ENCODE measurements at regions not wholly inside any gene's neighbourhood (a gene's known extent, or its start where the extent isn't known, plus 50 kb on each side); places are given as distances from the start of the nearest gene placed in this dataset.
"Not testable (repeated sequence)": the region's sequence is repeated elsewhere in the genome, so short reads cannot be mapped to it uniquely, and the experiment has no call there.

- no peak for DNase-seq (ENCODE audit: low read depth in 2 of 2)
Measured at GRCh38 chr3:153551536-153552285, 389.7 kb downstream of the RAP2B start.

GRCh38 chr3:153552887-153553604 is 391.0 kb downstream of the RAP2B start:
- DNase-seq (ENCODE audit: low read depth in 2 of 2): no peak

GRCh38 chr3:153553605-153553945 is 391.5 kb downstream of the RAP2B start:
- DNase-seq (ENCODE audit: low read depth in 2 of 2): no peak

GRCh38 chr3:153555919-153556318 is 393.9 kb downstream of the RAP2B start:
- no peak for DNase-seq (ENCODE audit: low read depth in 2 of 2)

- not testable (repeated sequence) for DNase-seq (ENCODE audit: low read depth in 2 of 2)
Measured at GRCh38 chr3:153559366-153559765, 397.3 kb downstream of the RAP2B start.

- no peak for DNase-seq (ENCODE audit: low read depth in 2 of 2)
Measured at GRCh38 chr3:153567011-153567410, 405.0 kb downstream of the RAP2B start.

- DNase-seq (ENCODE audit: low read depth in 2 of 2): no peak
Measured at GRCh38 chr3:153567556-153567955, 405.5 kb downstream of the RAP2B start.

GRCh38 chr3:153570481-153570880 is 408.5 kb downstream of the RAP2B start:
- DNase-seq (ENCODE audit: low read depth in 2 of 2): not testable (repeated sequence)

GRCh38 chr3:153572165-153572564 is 410.1 kb downstream of the RAP2B start:
- DNase-seq (ENCODE audit: low read depth in 2 of 2): no peak

GRCh38 chr3:153572654-153573053 is 410.6 kb downstream of the RAP2B start:
- DNase-seq (ENCODE audit: low read depth in 2 of 2): no peak

- DNase-seq (ENCODE audit: low read depth in 2 of 2): no peak
Measured at GRCh38 chr3:153573481-153573880, 411.5 kb downstream of the RAP2B start.

- no peak for DNase-seq (ENCODE audit: low read depth in 2 of 2)
Measured at GRCh38 chr3:153574445-153574844, 412.4 kb downstream of the RAP2B start.

GRCh38 chr3:153577059-153577736 is 415.2 kb downstream of the RAP2B start:
- DNase-seq (ENCODE audit: low read depth in 2 of 2): no peak

- DNase-seq (ENCODE audit: low read depth in 2 of 2): no peak
Measured at GRCh38 chr3:153578046-153578445, 416.0 kb downstream of the RAP2B start.

- DNase-seq (ENCODE audit: low read depth in 2 of 2): no peak
Measured at GRCh38 chr3:153590051-153590450, 428.0 kb downstream of the RAP2B start.

- DNase-seq (ENCODE audit: low read depth in 2 of 2): no peak
Measured at GRCh38 chr3:153591561-153592245, 429.7 kb downstream of the RAP2B start.

GRCh38 chr3:153595186-153595815 is 433.3 kb downstream of the RAP2B start:
- DNase-seq (ENCODE audit: low read depth in 2 of 2): no peak

- no peak for DNase-seq (ENCODE audit: low read depth in 2 of 2)
Measured at GRCh38 chr3:153596401-153596800, 434.4 kb downstream of the RAP2B start.

GRCh38 chr3:153599685-153600084 is 437.7 kb downstream of the RAP2B start:
- no peak for DNase-seq (ENCODE audit: low read depth in 2 of 2)

GRCh38 chr3:153600896-153601295 is 438.9 kb downstream of the RAP2B start:
- no peak for DNase-seq (ENCODE audit: low read depth in 2 of 2)

GRCh38 chr3:153601374-153601853 is 439.4 kb downstream of the RAP2B start:
- no peak for DNase-seq (ENCODE audit: low read depth in 2 of 2)

- no peak for DNase-seq (ENCODE audit: low read depth in 2 of 2)
Measured at GRCh38 chr3:153602801-153603200, 440.8 kb downstream of the RAP2B start.
